ENCODE measurements at regions not wholly inside any gene's neighbourhood (a gene's known extent, or its start where the extent isn't known, plus 50 kb on each side); places are given as distances from the start of the nearest gene placed in this dataset.

DNA sequence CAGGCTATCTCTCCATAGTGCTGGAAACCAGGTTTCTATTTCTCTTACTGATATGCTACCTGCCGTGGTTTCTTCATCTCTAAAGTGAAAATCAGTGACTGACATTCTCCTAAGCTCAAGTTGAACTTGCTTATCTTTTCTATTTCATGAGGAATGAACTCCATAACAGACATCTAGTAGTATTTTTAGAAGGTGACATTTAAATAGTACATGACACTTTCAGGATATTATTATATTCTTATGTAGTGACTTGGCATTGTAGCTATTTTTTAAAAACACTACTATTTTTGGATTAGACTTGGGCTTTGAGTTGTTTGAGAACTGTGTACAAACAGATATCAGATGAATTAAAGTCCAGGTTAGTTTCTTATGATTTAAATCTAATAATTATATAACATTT lies 1381.8 kb downstream of the DSC3 start:
- Histone ChIP-seq H3K9ac (ENCODE audit: insufficient read depth in 1 of 2, low read length in 2 of 2) (no peak overlapping the region), H3K27ac (ENCODE audit: low read depth in 1 of 2, low read length in 1 of 2) (no peak overlapping the region), H3K27me3 (ENCODE audit: control insufficient read depth in 3 of 3, insufficient read depth in 3 of 3, low read length in 2 of 3) (no peaks in the 10 kb centered on the region), H3K4me3 (no peak overlapping the region), H3K4me1 (ENCODE audit: control insufficient read depth in 5 of 5, insufficient read depth in 5 of 5, low read length in 5 of 5) (no peaks in the 10 kb centered on the region), H3K36me3 (ENCODE audit: control insufficient read depth in 4 of 4, insufficient read depth in 4 of 4, low read length in 4 of 4) (no peaks in the 10 kb centered on the region), H3K9me3 (ENCODE audit: control insufficient read depth in 4 of 4, insufficient read depth in 3 of 4, low read length in 3 of 4) (no peaks in the 10 kb centered on the region)
- ATAC-seq (ENCODE audit: insufficient read depth, low FRiP score) (no peak), DNase-seq (no peak)
- TF ChIP-seq, protein P1, sequence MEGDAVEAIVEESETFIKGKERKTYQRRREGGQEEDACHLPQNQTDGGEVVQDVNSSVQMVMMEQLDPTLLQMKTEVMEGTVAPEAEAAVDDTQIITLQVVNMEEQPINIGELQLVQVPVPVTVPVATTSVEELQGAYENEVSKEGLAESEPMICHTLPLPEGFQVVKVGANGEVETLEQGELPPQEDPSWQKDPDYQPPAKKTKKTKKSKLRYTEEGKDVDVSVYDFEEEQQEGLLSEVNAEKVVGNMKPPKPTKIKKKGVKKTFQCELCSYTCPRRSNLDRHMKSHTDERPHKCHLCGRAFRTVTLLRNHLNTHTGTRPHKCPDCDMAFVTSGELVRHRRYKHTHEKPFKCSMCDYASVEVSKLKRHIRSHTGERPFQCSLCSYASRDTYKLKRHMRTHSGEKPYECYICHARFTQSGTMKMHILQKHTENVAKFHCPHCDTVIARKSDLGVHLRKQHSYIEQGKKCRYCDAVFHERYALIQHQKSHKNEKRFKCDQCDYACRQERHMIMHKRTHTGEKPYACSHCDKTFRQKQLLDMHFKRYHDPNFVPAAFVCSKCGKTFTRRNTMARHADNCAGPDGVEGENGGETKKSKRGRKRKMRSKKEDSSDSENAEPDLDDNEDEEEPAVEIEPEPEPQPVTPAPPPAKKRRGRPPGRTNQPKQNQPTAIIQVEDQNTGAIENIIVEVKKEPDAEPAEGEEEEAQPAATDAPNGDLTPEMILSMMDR (IDR thresholded peaks at IDR 0.05; ENCODE audit: control extremely low read depth, extremely low read depth): no peak
- 78 to 83% methylated on average over 1 of the region's 1 CpG for WGBS, 2 donors

DNA sequence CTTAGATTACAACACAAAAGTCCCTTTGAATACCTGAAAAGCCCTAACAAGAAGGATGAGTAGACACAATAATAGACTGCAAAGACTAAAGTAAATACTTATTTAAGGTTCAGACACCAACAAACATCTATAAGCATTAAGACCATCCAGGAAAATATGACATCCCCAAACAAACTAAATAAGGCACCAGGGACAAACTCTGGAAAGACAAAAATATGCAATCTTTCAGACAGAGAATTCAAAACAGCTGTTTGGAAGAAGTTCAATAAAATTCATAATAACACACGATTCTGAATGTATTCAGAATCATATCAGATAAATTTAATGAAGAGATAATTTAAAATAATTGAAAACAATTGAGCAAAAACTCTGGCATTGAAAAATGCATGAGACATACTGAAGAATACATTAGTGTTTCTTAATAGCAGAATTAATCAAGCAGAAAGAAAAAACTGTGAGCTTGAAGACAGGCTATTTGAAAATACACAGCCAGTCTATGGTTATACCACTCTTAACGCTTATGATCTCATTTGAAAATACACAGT lies 1388.8 kb downstream of the DSC3 start:
- 76 to 83% methylated on average over 2 of the region's 2 CpGs for WGBS, 2 donors
- Histone ChIP-seq H3K9me3 (ENCODE audit: control insufficient read depth in 4 of 4, insufficient read depth in 3 of 4, low read length in 3 of 4) (peaks cover 0 to 3% (median 0%) of the 10 kb centered on the region in 4 donors), H3K4me1 (ENCODE audit: control insufficient read depth in 5 of 5, insufficient read depth in 5 of 5, low read length in 5 of 5) (no peaks in the 10 kb centered on the region), H3K27ac (ENCODE audit: low read depth in 1 of 2, low read length in 1 of 2) (no peak overlapping the region), H3K9ac (ENCODE audit: insufficient read depth in 1 of 2, low read length in 2 of 2) (no peak overlapping the region), H3K36me3 (ENCODE audit: control insufficient read depth in 4 of 4, insufficient read depth in 4 of 4, low read length in 4 of 4) (no peaks in the 10 kb centered on the region), H3K27me3 (ENCODE audit: control insufficient read depth in 3 of 3, insufficient read depth in 3 of 3, low read length in 2 of 3) (no peaks in the 10 kb centered on the region), H3K4me3 (no peak overlapping the region)
- ATAC-seq (ENCODE audit: insufficient read depth, low FRiP score): no peak
- DNase-seq: no peak
- TF ChIP-seq, protein P1 (IDR thresholded peaks at IDR 0.05; ENCODE audit: control extremely low read depth, extremely low read depth): no peak

DNA sequence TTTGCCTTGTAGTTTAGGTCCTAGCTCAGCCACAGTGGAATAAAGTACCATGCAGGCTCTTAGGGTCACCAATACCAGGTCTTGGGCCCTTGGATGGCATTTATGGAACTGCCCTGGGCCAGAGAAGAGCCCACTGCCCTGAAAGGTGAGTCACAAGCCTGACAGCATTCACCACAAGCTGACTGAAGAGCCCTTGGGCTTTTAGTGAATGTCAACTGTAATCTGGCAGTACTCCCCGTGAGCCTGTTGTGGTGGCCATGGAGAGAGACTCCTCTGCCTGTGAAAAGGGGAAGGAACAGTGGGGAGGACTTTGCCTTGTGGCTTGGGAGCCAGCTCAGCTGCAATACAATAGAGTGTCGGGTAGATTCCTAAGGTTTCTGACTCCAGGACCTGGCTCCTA lies 1389.7 kb downstream of the DSC3 start:
- Histone ChIP-seq H3K9ac (ENCODE audit: insufficient read depth in 1 of 2, low read length in 2 of 2) (no peak overlapping the region), H3K36me3 (ENCODE audit: control insufficient read depth in 4 of 4, insufficient read depth in 4 of 4, low read length in 4 of 4) (no peaks in the 10 kb centered on the region), H3K4me1 (ENCODE audit: control insufficient read depth in 5 of 5, insufficient read depth in 5 of 5, low read length in 5 of 5) (no peaks in the 10 kb centered on the region), H3K27me3 (ENCODE audit: control insufficient read depth in 3 of 3, insufficient read depth in 3 of 3, low read length in 2 of 3) (no peaks in the 10 kb centered on the region), H3K27ac (ENCODE audit: low read depth in 1 of 2, low read length in 1 of 2) (no peak overlapping the region), H3K9me3 (ENCODE audit: control insufficient read depth in 4 of 4, insufficient read depth in 3 of 4, low read length in 3 of 4) (peaks cover 0 to 3% (median 0%) of the 10 kb centered on the region in 4 donors), H3K4me3 (no peak overlapping the region)
- 79 to 86% methylated on average over 2 of the region's 2 CpGs for WGBS, 2 donors
- ATAC-seq (ENCODE audit: insufficient read depth, low FRiP score) (no peak), DNase-seq (no peak)
- TF ChIP-seq, protein P1 (IDR thresholded peaks at IDR 0.05; ENCODE audit: control extremely low read depth, extremely low read depth): no peak

DNA sequence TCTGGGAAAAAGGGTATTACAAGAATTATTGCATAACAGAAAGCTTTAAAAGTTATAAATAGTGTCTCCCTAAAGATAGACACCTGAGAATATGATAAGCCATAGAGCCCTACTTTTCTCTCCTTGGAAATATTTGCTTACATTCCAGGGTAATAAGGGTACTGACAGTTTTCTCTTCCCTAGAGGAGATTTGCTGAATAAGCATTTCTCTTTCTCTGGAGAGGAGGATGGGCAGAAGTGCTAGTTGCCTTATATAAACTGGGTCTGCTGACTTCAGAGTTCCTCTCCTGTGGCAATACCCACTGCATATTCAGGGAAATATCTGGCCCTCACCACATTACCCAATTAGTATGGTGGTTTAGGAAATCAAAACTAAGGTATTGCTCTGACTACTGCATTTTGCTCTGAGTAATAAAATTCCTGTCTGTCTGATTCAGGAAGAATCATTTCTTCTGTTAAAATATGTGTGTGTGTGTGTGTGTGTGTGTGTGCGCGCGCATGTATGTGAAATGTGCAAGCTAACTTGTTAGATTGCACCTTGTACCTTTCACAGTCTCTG lies 1391.3 kb downstream of the DSC3 start:
- DNase-seq (peak in 1 of 3 donors; percentile 0), ATAC-seq (ENCODE audit: insufficient read depth, low FRiP score) (no peak)
- TF ChIP-seq, protein P1 (IDR thresholded peaks at IDR 0.05; ENCODE audit: control extremely low read depth, extremely low read depth): no peak
- H3K27ac ChIP-seq (ENCODE audit: low read depth in 1 of 2, low read length in 1 of 2): no peak overlapping the region
- no peaks in the 10 kb centered on the region for H3K4me1 ChIP-seq (ENCODE audit: control insufficient read depth in 5 of 5, insufficient read depth in 5 of 5, low read length in 5 of 5)
- no peaks in the 10 kb centered on the region for H3K36me3 ChIP-seq (ENCODE audit: control insufficient read depth in 4 of 4, insufficient read depth in 4 of 4, low read length in 4 of 4)
- peaks cover 0 to 3% (median 0%) of the 10 kb centered on the region in 4 donors for H3K9me3 ChIP-seq (ENCODE audit: control insufficient read depth in 4 of 4, insufficient read depth in 3 of 4, low read length in 3 of 4)
- H3K9ac ChIP-seq (ENCODE audit: insufficient read depth in 1 of 2, low read length in 2 of 2): no peak overlapping the region
- 84 to 87% methylated on average over 3 of the region's 3 CpGs for WGBS, 2 donors
- no peak overlapping the region for H3K4me3 ChIP-seq
- H3K27me3 ChIP-seq (ENCODE audit: control insufficient read depth in 3 of 3, insufficient read depth in 3 of 3, low read length in 2 of 3): no peaks in the 10 kb centered on the region

Data from lung (tissue), 11 donors.